Prostate gland (tissue), 2 donors: ENCODE measurements at regions not wholly inside any gene's neighbourhood (a gene's known extent, or its start where the extent isn't known, plus 50 kb on each side); places are given as distances from the start of the nearest gene placed in this dataset.

ENCODE experiments used
- POLR2AphosphoS5 ChIP-seq: sonication (generic); formaldehyde crosslinking; IDR thresholded peaks from one replicate; pipeline ENCODE4 v1.6.1; 2017; ENCODE audit warnings: antibody characterized with exemption
- TF ChIP-seq, protein P1 (sequence below), 4 experiments: fragments of 200-600 bp in 2 of 4; fragments of 450-650 bp in 2 of 4; sonication (generic) in 2 of 4; IDR thresholded peaks; 1 replicate in 3 of 4; 2 replicates in 1 of 4; pipeline ENCODE4 v1.5.1; 2016 to 2019; ENCODE audit warnings: antibody characterized with exemption in 4 of 4, mild to moderate bottlenecking in 2 of 4, moderate library complexity in 2 of 4

DNA sequence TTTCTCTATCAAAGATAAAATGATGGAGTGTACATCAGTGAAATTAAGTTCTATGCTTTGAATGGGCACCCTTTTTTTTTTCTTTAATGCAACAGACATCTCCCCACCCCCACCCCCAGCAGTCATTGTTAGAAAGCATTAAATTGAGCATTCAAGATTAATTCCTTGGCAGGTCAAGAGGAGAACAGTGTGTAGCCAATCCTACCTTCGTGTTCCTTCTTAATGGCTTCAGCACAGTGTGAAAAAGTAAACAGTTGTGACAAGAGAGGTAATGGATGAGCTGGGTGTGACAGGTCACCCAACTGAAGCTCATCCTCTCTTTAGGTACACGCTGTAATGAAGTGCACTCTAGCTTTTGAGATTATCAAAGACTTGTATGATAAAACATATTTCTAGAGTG, 198.5 kb upstream of the RARB start:
- TF ChIP-seq, protein P1, sequence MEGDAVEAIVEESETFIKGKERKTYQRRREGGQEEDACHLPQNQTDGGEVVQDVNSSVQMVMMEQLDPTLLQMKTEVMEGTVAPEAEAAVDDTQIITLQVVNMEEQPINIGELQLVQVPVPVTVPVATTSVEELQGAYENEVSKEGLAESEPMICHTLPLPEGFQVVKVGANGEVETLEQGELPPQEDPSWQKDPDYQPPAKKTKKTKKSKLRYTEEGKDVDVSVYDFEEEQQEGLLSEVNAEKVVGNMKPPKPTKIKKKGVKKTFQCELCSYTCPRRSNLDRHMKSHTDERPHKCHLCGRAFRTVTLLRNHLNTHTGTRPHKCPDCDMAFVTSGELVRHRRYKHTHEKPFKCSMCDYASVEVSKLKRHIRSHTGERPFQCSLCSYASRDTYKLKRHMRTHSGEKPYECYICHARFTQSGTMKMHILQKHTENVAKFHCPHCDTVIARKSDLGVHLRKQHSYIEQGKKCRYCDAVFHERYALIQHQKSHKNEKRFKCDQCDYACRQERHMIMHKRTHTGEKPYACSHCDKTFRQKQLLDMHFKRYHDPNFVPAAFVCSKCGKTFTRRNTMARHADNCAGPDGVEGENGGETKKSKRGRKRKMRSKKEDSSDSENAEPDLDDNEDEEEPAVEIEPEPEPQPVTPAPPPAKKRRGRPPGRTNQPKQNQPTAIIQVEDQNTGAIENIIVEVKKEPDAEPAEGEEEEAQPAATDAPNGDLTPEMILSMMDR (IDR thresholded peaks at IDR 0.05): no peak
- TF ChIP-seq POLR2AphosphoS5: no peak
